OCI-LY7 (cell line): ENCODE measurements at regions not wholly inside any gene's neighbourhood (a gene's known extent, or its start where the extent isn't known, plus 50 kb on each side); places are given as distances from the start of the nearest gene placed in this dataset.
A peak's percentile ranks its signal among the peaks of the same experiment; 100 is the strongest.

Source experiments
- BruUV-seq: library from RNA; stranded (reverse); fragments of 400-500 nt; replicated peaks from 2 replicates; lab custom pipeline; 2021; lab: Mats Ljungman, UMichigan
- CTCF ChIA-PET: fragments of 300-600 bp; sonication (Branson Sonifier 250); formaldehyde crosslinking; loops from one replicate; lab custom pipeline; 2022; ENCODE audit warnings: antibody characterized with exemption; ENCODE audit not compliant: unreplicated experiment; lab: Charles Lee
- POLR2A ChIA-PET: fragments of 300-600 bp; sonication (Branson Sonifier 250); formaldehyde crosslinking; loops from one replicate; lab custom pipeline; 2022; ENCODE audit warnings: antibody characterized with exemption; lab: Charles Lee
- DNase-seq: peaks from one replicate; pipeline ENCODE4 v3.0.0-alpha.2; 2015; ENCODE audit warnings: low spot score
- H2AFZ ChIP-seq: fragments of 200-600 bp; sonication (generic), shearing (Covaris generic); 2 replicates; pipeline ENCODE4 v1.6.1; 2014; ENCODE audit warnings: mild to moderate bottlenecking, antibody characterized with exemption, low read length, moderate library complexity
- H3K27ac ChIP-seq: fragments of 200-600 bp; sonication (generic); 2 replicates; pipeline ENCODE4 v1.5.1; 2014; ENCODE audit warnings: mixed run types, low read depth, mild to moderate bottlenecking, moderate library complexity, low read length, inconsistent platforms; ENCODE audit not compliant: poor library complexity, severe bottlenecking
- H3K36me3 ChIP-seq: fragments of 200-600 bp; sonication (generic); 2 replicates; pipeline ENCODE4 v1.6.1; 2014; ENCODE audit warnings: mild to moderate bottlenecking, antibody characterized with exemption, low read length, moderate library complexity, mixed read lengths; ENCODE audit not compliant: insufficient read depth
- H3K4me1 ChIP-seq: fragments of 200-600 bp; sonication (generic); 2 replicates; pipeline ENCODE4 v1.5.1; 2014; ENCODE audit warnings: mild to moderate bottlenecking, low read length; ENCODE audit not compliant: insufficient read depth, poor library complexity, severe bottlenecking
- H3K4me2 ChIP-seq: fragments of 200-600 bp; sonication (generic); 2 replicates; pipeline ENCODE4 v1.6.1; 2014; ENCODE audit warnings: mild to moderate bottlenecking, low read length
- H3K4me3 ChIP-seq: fragments of 200-600 bp; sonication (generic); 2 replicates; pipeline ENCODE4 v1.5.1; 2014; ENCODE audit warnings: mild to moderate bottlenecking, low read depth, low read length; ENCODE audit not compliant: poor library complexity, severe bottlenecking
- H3K79me2 ChIP-seq: fragments of 200-600 bp; sonication (generic); 2 replicates; pipeline ENCODE4 v1.6.1; 2016; ENCODE audit warnings: low read depth, mild to moderate bottlenecking, low read length, moderate library complexity, mixed read lengths; ENCODE audit not compliant: insufficient read depth
- H3K9me2 ChIP-seq: fragments of 200-600 bp; sonication (generic); 2 replicates; pipeline ENCODE4 v1.6.1; 2016; ENCODE audit warnings: mild to moderate bottlenecking, low read length, mixed read lengths; ENCODE audit not compliant: insufficient read depth
- H3K9me3 ChIP-seq: fragments of 200-600 bp; sonication (generic); 2 replicates; pipeline ENCODE4 v1.6.1; 2014; ENCODE audit warnings: mild to moderate bottlenecking, mixed run types, low read length, mixed read lengths
- H4K20me1 ChIP-seq: fragments of 200-600 bp; sonication (generic); 2 replicates; pipeline ENCODE4 v1.6.1; 2014; ENCODE audit warnings: mild to moderate bottlenecking, antibody characterized with exemption, low read length, moderate library complexity, mixed read lengths; ENCODE audit not compliant: insufficient read depth
- CTCF ChIP-seq: fragments of 200-600 bp; sonication (generic); conservative IDR thresholded peaks from 2 replicates; pipeline ENCODE4 v1.5.1; 2014; ENCODE audit warnings: mild to moderate bottlenecking, antibody characterized with exemption, low read length, moderate library complexity, mixed read lengths
- EZH2phosphoT487 ChIP-seq: fragments of 200-600 bp; sonication (generic); IDR thresholded peaks from 2 replicates; pipeline ENCODE4 v1.6.1; 2018; ENCODE audit warnings: low read depth, borderline replicate concordance, mild to moderate bottlenecking, mixed run types, antibody characterized with exemption, low read length, moderate library complexity, mixed read lengths
- intact Hi-C: fragments of 100-400 bp; cut with micrococcal nuclease; formaldehyde crosslinking; loops from one replicate; pipeline ENCODE4 v1.10.0; 2022; ENCODE audit not compliant: unreplicated experiment

GRCh38 chr1:173407846-173408245, 69.3 kb upstream of the PRDX6 start:
- ChIA-PET POLR2A (interaction anchor here (0.6 to 3.3 kb wide), 7 partner anchors 10 to 339 kb away, joined by 3 to 22 read pairs (median 4); no protein-coding TSS in a partner anchor), CTCF (interaction anchor here (0.6 to 0.9 kb wide), 2 partner anchors 51 to 390 kb away, joined by 3 to 4 read pairs; no protein-coding TSS in a partner anchor)
- BruUV-seq: no TSS peak
- Histone ChIP-seq H2AFZ (no peak overlapping the region; the same call in 1 of the 2 replicates), H3K79me2 (peaks cover 5% of the 10 kb centered on the region; the same call in 1 of the 2 replicates), H3K4me3 (no peak overlapping the region), H3K9me3 (peaks cover 8% of the 10 kb centered on the region; the same call in 1 of the 2 replicates), H3K36me3 (peaks cover 18% of the 10 kb centered on the region), H3K4me2 (peak overlapping the region; percentile 99), H3K4me1 (peaks cover 96% of the 10 kb centered on the region), H3K9me2 (no peaks in the 10 kb centered on the region), H4K20me1 (no peaks in the 10 kb centered on the region), H3K27ac (peak overlapping the region; percentile 96)
- intact Hi-C loops: no loop called here
- DNase-seq: no peak
- TF ChIP-seq EZH2phosphoT487 (no peak), CTCF (no peak)

DNA sequence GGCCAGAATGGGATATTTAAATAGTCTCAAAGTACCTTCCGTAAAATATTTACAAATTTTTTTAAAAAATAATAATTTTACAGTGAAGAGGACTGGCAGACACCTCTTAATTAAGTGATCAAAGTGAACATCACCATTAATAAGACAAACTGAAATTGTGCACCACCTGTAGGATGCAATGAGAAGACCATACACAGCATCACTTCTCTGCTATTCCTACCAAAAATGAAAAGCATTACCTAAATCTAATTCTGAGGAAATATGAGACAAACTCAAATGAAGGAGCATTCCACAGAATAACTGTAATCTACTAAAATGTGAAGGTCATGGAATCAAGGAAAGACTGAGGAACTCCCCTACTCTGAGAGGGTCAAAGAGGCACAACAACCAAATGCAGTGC, 68.2 kb upstream of the PRDX6 start:
- Histone ChIP-seq H3K79me2 (peaks cover 5% of the 10 kb centered on the region; the same call in 1 of the 2 replicates), H3K9me2 (no peaks in the 10 kb centered on the region), H4K20me1 (no peaks in the 10 kb centered on the region), H3K27ac (peak overlapping the region; percentile 96), H3K36me3 (peaks cover 17% of the 10 kb centered on the region), H3K4me2 (peak overlapping the region; percentile 64), H3K4me1 (peaks cover 100% of the 10 kb centered on the region), H2AFZ (no peak overlapping the region), H3K4me3 (no peak overlapping the region), H3K9me3 (peaks cover 8% of the 10 kb centered on the region; the same call in 1 of the 2 replicates)
- no peak for TF ChIP-seq EZH2phosphoT487
- peak; percentile 72 for TF ChIP-seq CTCF
- intact Hi-C loops: no loop called here
- BruUV-seq: no TSS peak
- POLR2A ChIA-PET: interaction anchor here (0.5 to 0.7 kb wide), 2 partner anchors 159 to 660 kb away, joined by 3 read pairs; no protein-coding TSS in a partner anchor
- DNase-seq: peak; percentile 52
- CTCF ChIA-PET: no interaction called here

- no TSS peak for BruUV-seq
- ChIA-PET POLR2A (interaction anchor here (1.0 kb wide), 1 partner anchor 8 kb away, joined by 4 read pairs; no protein-coding TSS in a partner anchor), CTCF (no interaction called here)
- H2AFZ ChIP-seq: peak overlapping the region; percentile 41; the same call in 1 of the 2 replicates
- DNase-seq: peak; percentile 76
- H3K9me2 ChIP-seq: no peaks in the 10 kb centered on the region
- H3K36me3 ChIP-seq: peaks cover 10% of the 10 kb centered on the region; the same call in 1 of the 2 replicates
- TF ChIP-seq CTCF: no peak
- peaks cover 100% of the 10 kb centered on the region for H3K4me1 ChIP-seq
- H3K4me3 ChIP-seq: peak overlapping the region; percentile 41
- peaks cover 8% of the 10 kb centered on the region; the same call in 1 of the 2 replicates for H3K9me3 ChIP-seq
- H3K79me2 ChIP-seq: peaks cover 5% of the 10 kb centered on the region; the same call in 1 of the 2 replicates
- intact Hi-C loops: loop anchor here (5.0 to 10.0 kb wide), 4 partner anchors 295 to 877 kb away; partner anchors contain the start of gene SUCO
- H3K27ac ChIP-seq: peak overlapping the region; percentile 96
- peak overlapping the region; percentile 64 for H3K4me2 ChIP-seq
- H4K20me1 ChIP-seq: no peaks in the 10 kb centered on the region
These were observed 67.5 kb upstream of the PRDX6 start for GRCh38 chr1:173409613-173410012.
